ENCODE measurements at regions not wholly inside any gene's neighbourhood (a gene's known extent, or its start where the extent isn't known, plus 50 kb on each side); places are given as distances from the start of the nearest gene placed in this dataset.

DNA sequence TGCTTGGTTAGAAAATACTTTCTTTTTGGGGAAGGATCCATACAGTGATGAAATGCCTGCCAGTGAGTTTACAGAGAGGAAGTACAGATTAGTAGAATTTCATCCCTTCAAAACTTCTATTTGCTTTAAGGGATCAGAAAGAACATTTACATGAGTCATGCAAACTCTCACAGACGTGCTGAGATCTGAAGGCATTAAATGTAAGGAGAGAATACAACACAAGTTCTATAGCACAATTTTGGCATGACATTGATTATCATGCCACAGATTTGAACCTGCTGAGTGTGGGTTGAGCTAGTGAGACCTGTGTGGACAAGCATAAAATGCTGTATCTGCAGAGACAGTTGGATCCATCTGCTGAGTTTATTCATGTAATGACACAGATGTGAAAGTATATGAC is 613.6 kb upstream of the SEMA6A start:
- Histone ChIP-seq H3K27ac (ENCODE audit: low read length) (no peak overlapping the region), H3K4me1 (ENCODE audit: control insufficient read depth, insufficient read depth, low read length) (no peaks in the 10 kb centered on the region), H3K36me3 (ENCODE audit: control insufficient read depth, insufficient read depth, low read length) (no peaks in the 10 kb centered on the region), H3K9me3 (ENCODE audit: control insufficient read depth, insufficient read depth, low read length) (no peaks in the 10 kb centered on the region), H3K4me3 (ENCODE audit: low read length) (no peak overlapping the region), H3K27me3 (ENCODE audit: control insufficient read depth, insufficient read depth, low read length) (no peaks in the 10 kb centered on the region)
- WGBS (ENCODE audit: insufficient coverage), result 46% methylated on average over 1 of the region's 1 CpG
- H3K36me3 Mint-ChIP-seq, result no peaks in the 10 kb centered on the region
- ATAC-seq (no peak), DNase-seq (no peak)
- H3K4me1 Mint-ChIP-seq, result no peaks in the 10 kb centered on the region
- intact Hi-C loops (cut with micrococcal nuclease), result no loop called here
- peaks cover 8 to 20% of the 10 kb centered on the region in 2 donors for H3K9me3 Mint-ChIP-seq
- TF ChIP-seq, protein P1, sequence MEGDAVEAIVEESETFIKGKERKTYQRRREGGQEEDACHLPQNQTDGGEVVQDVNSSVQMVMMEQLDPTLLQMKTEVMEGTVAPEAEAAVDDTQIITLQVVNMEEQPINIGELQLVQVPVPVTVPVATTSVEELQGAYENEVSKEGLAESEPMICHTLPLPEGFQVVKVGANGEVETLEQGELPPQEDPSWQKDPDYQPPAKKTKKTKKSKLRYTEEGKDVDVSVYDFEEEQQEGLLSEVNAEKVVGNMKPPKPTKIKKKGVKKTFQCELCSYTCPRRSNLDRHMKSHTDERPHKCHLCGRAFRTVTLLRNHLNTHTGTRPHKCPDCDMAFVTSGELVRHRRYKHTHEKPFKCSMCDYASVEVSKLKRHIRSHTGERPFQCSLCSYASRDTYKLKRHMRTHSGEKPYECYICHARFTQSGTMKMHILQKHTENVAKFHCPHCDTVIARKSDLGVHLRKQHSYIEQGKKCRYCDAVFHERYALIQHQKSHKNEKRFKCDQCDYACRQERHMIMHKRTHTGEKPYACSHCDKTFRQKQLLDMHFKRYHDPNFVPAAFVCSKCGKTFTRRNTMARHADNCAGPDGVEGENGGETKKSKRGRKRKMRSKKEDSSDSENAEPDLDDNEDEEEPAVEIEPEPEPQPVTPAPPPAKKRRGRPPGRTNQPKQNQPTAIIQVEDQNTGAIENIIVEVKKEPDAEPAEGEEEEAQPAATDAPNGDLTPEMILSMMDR (IDR thresholded peaks at IDR 0.05), result no peak
- H3K27ac Mint-ChIP-seq, result no peak overlapping the region
- no peak overlapping the region for H3K4me3 Mint-ChIP-seq
- no peaks in the 10 kb centered on the region for H3K27me3 Mint-ChIP-seq (ENCODE audit: low read depth in 2 of 2)

DNA sequence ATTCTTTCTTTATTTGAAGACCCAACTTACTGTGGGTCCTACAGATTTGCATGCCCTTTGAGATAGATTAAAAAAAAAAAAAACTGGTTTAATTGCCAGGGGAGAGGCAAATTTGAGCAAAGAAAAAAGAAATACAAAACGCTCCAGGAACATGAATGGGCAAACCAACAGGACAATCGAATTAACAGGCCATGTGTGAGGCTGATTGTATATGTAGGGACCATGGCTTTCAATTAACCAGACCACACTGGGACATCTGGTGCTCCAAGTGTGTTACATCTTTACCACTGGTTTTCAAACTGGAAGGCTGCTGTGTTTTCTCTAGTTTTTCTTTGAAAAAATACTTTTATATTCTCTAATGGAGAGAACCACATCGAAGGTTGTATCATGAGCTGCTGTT is 612.1 kb upstream of the SEMA6A start:
- ATAC-seq, result no peak
- DNase-seq, result no peak
- Mint-ChIP-seq H3K4me1 (no peaks in the 10 kb centered on the region), H3K4me3 (no peak overlapping the region), H3K9me3 (peaks cover 8 to 17% of the 10 kb centered on the region in 2 donors), H3K27ac (no peak overlapping the region), H3K27me3 (ENCODE audit: low read depth in 2 of 2) (no peaks in the 10 kb centered on the region), H3K36me3 (no peaks in the 10 kb centered on the region)
- Histone ChIP-seq H3K4me3 (ENCODE audit: low read length) (no peak overlapping the region), H3K27ac (ENCODE audit: low read length) (no peak overlapping the region), H3K4me1 (ENCODE audit: control insufficient read depth, insufficient read depth, low read length) (no peaks in the 10 kb centered on the region), H3K36me3 (ENCODE audit: control insufficient read depth, insufficient read depth, low read length) (no peaks in the 10 kb centered on the region), H3K9me3 (ENCODE audit: control insufficient read depth, insufficient read depth, low read length) (no peaks in the 10 kb centered on the region), H3K27me3 (ENCODE audit: control insufficient read depth, insufficient read depth, low read length) (no peaks in the 10 kb centered on the region)
- intact Hi-C loops (cut with micrococcal nuclease), result no loop called here
- WGBS (ENCODE audit: insufficient coverage), result 68% methylated on average over 2 of the region's 3 CpGs
- TF ChIP-seq, protein P1 (IDR thresholded peaks at IDR 0.05), result no peak

DNA sequence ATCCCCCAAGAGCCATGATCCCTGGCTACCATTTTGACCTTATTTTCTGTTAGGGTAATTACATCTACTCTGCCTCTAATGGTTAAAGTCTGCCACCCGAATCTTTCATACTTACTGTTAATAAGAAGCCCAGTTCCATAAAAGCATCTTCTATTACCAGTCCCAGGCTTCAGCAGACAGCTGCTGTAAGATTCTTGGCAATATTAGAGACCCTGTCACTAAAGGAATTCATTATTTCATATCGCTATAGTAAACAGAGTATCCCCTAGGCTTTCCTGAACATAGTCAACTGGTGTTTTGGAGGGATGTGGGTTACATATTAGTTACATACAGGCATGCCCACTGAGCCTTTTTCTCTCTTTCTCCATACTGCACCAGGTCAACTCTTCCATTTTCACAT is 608.7 kb upstream of the SEMA6A start:
- Histone ChIP-seq H3K27ac (ENCODE audit: low read length) (no peak overlapping the region), H3K4me3 (ENCODE audit: low read length) (no peak overlapping the region), H3K27me3 (ENCODE audit: control insufficient read depth, insufficient read depth, low read length) (no peaks in the 10 kb centered on the region), H3K9me3 (ENCODE audit: control insufficient read depth, insufficient read depth, low read length) (no peaks in the 10 kb centered on the region), H3K36me3 (ENCODE audit: control insufficient read depth, insufficient read depth, low read length) (no peaks in the 10 kb centered on the region), H3K4me1 (ENCODE audit: control insufficient read depth, insufficient read depth, low read length) (no peaks in the 10 kb centered on the region)
- Mint-ChIP-seq H3K4me1 (no peaks in the 10 kb centered on the region), H3K27me3 (ENCODE audit: low read depth in 2 of 2) (no peaks in the 10 kb centered on the region), H3K4me3 (no peak overlapping the region), H3K27ac (no peak overlapping the region), H3K36me3 (no peaks in the 10 kb centered on the region), H3K9me3 (peaks cover 13 to 19% of the 10 kb centered on the region in 2 donors)
- DNase-seq (no peak), ATAC-seq (no peak)
- 64% methylated on average over 1 of the region's 2 CpGs for WGBS (ENCODE audit: insufficient coverage)
- intact Hi-C loops (cut with micrococcal nuclease), result no loop called here
- TF ChIP-seq, protein P1 (IDR thresholded peaks at IDR 0.05), result no peak

GRCh38 chr5:117182104-117182503 is 607.5 kb upstream of the SEMA6A start:
- no peaks in the 10 kb centered on the region for H3K27me3 Mint-ChIP-seq (ENCODE audit: low read depth in 2 of 2)
- H3K4me3 Mint-ChIP-seq, result no peak overlapping the region
- no peaks in the 10 kb centered on the region for H3K36me3 ChIP-seq (ENCODE audit: control insufficient read depth, insufficient read depth, low read length)
- no peaks in the 10 kb centered on the region for H3K9me3 ChIP-seq (ENCODE audit: control insufficient read depth, insufficient read depth, low read length)
- H3K9me3 Mint-ChIP-seq, result peaks cover 14 to 20% of the 10 kb centered on the region in 2 donors
- ATAC-seq, result no peak
- TF ChIP-seq, protein P1 (IDR thresholded peaks at IDR 0.05), result no peak
- intact Hi-C loops (cut with micrococcal nuclease), result no loop called here
- no peaks in the 10 kb centered on the region for H3K27me3 ChIP-seq (ENCODE audit: control insufficient read depth, insufficient read depth, low read length)
- H3K4me1 Mint-ChIP-seq, result no peaks in the 10 kb centered on the region
- DNase-seq, result no peak
- H3K4me3 ChIP-seq (ENCODE audit: low read length), result no peak overlapping the region
- no peaks in the 10 kb centered on the region for H3K4me1 ChIP-seq (ENCODE audit: control insufficient read depth, insufficient read depth, low read length)
- H3K27ac Mint-ChIP-seq, result no peak overlapping the region
- no peaks in the 10 kb centered on the region for H3K36me3 Mint-ChIP-seq
- WGBS (ENCODE audit: insufficient coverage), result 86% methylated on average over 1 of the region's 1 CpG
- H3K27ac ChIP-seq (ENCODE audit: low read length), result no peak overlapping the region
